Brain pericyte (primary cell): ENCODE measurements at regions not wholly inside any gene's neighbourhood (a gene's known extent, or its start where the extent isn't known, plus 50 kb on each side); places are given as distances from the start of the nearest gene placed in this dataset.
"Not testable (repeated sequence)": the region's sequence is repeated elsewhere in the genome, so short reads cannot be mapped to it uniquely, and the experiment has no call there.

Source experiments
- DNase-seq: peaks from one replicate; pipeline ENCODE4 v3.0.0-alpha.2; 2012; ENCODE audit warnings: low read depth, low spot score

- no peak for DNase-seq
Measured at GRCh38 chr20:60751826-60752225, 500.2 kb upstream of the CDH4 start.

DNA sequence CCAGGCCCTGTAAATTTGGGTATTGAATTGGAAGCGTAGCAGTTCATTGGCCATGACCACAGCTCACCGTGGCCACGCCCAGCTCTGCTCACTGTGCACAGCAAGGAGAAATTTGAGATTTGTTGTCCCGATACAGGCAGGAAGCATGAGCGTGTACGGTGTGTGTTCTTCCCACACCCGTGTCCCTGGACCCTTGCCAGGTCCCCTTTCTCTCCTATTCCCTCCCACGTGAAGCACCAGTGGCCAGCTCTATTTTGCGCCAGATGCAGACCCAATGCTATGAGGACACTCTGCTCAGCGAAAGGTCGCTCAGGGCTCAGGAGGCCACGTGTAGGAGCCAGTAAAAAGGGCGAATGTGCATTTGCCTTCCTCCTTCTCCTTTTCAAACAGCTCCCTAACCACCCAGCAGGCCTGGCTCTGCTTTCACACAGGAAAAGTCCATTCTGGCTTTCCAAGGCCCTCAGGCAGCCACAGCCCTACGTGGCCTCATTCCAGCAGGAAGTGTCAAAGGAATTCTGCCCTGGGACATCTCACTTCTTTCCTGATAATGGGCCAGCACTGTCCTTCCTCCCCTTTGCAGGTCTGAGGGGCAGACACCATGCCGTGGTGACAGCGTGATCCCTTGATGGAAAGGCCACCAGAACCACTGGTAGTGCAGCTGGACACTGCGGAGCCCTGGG is 499.2 kb upstream of the CDH4 start:
- no peak for DNase-seq

DNA sequence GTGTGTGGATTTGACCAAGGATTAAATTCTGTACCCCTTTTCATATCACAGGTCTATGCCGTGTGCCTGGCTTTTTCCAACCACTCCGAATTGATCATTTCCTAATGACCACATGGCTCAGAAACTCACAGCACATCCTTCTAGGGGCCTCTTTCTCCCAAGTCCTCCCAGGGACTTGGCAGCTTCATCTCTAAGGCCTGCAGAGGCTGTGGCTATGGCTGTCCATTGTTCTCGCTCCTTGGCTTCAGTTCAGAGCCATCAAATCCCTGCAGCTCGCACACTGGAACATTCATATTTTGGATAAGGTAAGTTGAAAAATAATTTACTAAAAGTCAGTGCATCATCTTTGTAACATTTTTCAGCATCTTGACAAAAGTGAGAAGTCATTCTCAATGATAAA is 497.2 kb upstream of the CDH4 start:
- DNase-seq, result no peak

GRCh38 chr20:60759651-60760050 is 492.4 kb upstream of the CDH4 start:
- DNase-seq, result no peak

DNA sequence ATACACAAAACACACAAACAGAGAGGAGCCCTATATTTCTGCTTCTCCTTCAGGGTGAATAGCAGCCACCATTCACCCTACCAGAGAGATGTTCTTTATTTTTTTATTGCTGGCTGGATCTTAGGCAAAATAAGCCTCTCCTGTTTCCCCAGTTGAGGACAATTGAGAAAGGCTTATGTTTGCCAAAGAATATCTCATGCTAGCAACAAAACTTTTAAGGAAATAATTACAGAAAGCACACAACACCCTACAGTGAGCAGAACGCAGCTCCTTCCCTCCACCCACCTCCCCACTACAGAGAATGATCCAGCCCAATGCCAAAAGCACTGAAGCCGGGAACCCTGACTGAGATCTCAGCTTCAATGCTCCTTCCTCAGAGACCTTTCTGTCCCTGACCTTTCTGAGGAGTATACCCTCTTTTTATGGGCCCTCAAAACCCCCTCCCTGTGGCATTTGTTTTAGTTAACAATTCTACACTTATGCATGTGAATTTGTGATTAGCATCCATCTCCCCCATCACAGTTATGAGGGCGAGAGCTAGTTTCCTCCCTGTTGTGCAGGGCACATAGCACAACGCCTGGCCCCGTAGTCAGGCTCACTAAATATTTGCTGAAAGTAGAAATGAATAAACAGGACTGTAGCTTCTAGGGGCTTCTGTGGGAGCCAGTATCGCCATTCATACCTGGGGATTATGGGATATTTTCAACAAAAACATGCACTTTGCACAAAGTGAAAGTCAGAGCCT is 491.6 kb upstream of the CDH4 start:
- no peak for DNase-seq

GRCh38 chr20:60761056-60761455 is 491.0 kb upstream of the CDH4 start:
- no peak for DNase-seq

- DNase-seq, result no peak
Measured at GRCh38 chr20:60762386-60762785, 489.7 kb upstream of the CDH4 start.

DNA sequence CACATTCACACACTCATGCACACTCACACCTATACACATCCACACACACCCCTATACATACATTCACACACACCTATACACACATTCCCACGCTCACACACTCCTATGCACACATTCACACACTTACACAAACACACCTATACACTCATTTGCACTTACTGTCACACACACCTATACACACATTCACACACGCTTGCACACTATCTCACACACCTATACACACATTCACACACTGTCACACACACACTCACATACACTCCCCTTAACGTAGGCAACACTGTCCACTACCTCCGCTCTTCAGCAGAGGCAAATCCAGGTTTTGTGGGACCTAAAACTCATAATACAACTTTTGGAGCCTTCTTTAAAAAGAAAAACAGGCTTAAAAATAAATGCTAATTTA is 487.7 kb upstream of the CDH4 start:
- no peak for DNase-seq

- no peak for DNase-seq
Measured at GRCh38 chr20:60764771-60765170, 487.3 kb upstream of the CDH4 start.

DNA sequence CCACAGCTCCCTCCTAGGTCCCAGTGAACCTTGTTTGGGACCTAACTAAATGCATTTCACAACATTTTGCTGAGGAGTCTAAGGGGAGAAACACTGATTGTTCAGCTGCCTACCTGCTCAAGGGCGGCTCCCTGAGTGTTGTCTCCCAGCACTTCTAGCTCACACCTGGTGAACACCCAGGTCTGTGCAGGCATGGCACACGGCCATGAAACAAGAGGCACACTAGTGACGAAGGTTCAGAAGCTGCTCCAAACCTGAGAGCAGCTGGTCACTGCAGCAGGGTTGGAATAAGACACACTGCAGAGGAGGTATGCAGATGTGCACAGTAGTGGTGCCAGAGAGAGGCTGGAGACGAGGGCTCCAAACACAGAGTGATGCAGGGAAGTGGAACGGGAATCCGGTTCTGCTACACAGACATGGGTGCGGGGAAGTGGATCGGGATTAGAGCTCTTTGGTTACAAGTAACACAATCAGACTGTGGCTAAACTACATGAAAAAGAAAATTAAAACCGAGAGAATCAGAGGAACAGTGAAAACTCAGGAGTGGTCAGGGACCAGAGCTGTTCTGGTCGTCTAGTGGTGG is 486.1 kb upstream of the CDH4 start:
- DNase-seq, result no peak

DNA sequence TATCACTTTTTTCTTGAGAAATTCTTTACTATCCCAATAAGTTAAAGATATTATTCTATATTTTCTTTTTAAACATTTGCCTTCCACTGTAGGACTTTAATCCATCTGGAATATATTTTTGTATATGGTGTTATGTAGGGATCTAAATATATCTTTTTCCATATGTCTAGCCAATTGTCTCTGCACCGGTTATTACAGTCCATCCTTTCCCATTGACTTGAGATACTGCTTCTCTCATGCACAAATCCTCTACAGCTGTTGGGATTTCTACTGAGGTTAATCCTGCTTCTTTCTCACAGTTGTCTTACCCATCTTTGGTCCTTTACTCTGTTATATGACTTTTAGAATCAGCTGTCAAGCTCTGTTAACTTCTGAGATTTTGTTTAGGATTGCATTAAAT is 483.8 kb upstream of the CDH4 start:
- DNase-seq, result no peak

- no peak for DNase-seq
Measured at GRCh38 chr20:60780388-60781025, 471.6 kb upstream of the CDH4 start.

DNA sequence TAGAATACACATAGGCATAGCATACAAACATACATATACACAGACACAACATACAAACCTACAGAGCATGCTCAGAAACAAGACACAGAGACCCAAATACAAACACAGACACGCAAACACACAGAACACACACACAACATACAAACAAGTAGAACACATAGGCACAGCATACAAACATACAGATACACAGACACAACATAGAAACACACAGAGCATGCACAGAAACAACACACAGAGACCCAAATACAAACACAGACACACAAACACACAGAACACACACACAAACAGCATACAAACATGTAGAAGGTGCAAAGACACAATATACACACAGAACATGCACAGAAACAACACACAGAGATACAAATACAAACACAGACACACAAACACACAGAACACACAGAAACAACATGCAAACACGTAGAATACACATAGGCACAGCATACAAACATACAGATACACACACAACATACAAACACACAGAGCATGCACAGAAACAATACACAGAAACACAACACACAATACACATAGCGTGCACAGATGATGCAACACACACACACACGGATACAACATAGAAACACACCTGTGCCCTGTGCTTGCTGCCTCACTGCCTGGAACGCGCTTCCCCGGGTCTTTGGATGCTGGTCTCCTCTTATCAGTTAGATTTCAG is 469.0 kb upstream of the CDH4 start:
- DNase-seq, result no peak

DNA sequence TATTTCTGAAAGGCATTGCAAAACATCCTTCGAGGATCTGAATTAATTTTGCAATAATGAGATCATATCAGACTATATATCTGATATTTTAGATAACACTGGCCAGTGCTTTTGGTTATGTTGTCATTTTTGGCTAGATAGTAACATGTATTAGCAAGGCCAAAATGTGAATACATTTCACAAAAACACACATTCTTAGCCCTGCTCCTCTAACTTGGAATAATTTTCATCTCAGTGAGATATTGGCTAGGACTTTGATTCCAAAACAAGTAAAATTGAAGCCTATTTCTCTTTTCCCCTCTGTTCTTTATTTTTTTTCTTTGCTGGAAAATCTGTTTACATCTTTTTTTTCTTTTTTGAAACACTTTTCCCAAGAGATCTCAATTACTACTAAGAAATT is 466.8 kb upstream of the CDH4 start:
- no peak for DNase-seq

DNA sequence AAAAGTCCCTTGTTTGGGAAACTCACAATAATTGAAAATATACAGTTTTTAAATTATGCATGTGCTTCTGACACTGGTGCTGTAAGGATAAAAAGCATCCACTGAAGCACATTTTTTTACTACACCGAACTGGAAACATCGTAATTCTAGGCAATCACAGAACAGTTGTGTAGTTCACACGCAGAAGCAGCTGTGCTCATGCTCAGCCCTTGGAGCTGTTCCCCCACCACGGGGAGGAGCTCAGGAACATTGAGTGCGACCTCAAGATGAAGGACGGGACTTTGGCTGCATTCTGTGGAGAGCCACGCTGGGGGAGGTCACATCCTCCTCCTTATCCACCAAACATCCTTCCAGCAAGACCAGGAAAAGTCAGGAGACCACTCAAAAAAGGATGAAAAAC is 466.3 kb upstream of the CDH4 start:
- no peak for DNase-seq

DNA sequence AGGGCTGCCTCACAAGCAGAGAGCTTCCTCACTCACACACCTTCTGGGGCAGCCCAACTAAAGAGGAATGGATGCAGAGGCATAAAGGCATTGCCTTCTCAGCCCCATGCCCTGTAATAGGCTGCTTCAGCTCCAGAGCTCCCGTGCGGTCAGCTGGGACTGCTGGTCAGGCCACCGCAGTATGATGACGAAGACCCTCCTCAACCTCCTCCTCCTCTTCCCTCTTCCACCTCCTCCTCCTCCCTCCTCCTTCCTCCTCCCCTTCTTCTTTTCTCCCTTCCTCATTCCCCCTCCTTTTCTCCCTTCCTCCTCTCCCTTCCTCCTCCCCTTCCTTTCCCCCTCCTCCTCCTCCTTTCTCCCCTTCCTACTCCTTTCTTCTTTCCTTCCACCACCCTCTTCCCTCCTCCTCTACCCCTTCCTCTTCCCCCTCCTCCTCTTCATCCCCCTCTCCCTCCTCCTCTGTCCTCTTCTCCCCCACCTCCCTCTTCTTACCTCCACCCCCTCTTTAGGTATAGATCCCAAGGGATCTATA is 465.3 kb upstream of the CDH4 start:
- DNase-seq, result no peak

DNA sequence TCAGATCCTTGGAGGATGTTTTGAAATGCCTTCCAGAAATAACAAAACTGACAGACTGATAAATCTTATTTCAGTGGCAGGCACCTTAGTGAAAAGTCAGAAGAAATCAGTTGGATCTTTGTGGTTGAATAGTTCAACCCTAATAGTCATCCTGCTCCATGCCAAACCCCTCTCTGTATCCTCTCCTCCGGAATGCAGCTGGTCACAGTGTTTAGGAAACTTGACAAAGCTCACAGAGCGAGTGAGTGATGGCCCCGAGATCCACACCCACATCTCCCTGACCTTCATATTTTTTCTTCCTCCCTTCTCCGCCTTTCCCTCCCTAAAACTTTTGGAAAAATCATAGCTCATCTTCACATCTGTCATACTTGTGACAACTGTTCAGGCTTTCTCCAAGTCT is 464.8 kb upstream of the CDH4 start:
- DNase-seq, result no peak

- no peak for DNase-seq
Measured at GRCh38 chr20:60788070-60788469, 464.0 kb upstream of the CDH4 start.

GRCh38 chr20:60789399-60789798 is 462.7 kb upstream of the CDH4 start:
- no peak for DNase-seq

DNA sequence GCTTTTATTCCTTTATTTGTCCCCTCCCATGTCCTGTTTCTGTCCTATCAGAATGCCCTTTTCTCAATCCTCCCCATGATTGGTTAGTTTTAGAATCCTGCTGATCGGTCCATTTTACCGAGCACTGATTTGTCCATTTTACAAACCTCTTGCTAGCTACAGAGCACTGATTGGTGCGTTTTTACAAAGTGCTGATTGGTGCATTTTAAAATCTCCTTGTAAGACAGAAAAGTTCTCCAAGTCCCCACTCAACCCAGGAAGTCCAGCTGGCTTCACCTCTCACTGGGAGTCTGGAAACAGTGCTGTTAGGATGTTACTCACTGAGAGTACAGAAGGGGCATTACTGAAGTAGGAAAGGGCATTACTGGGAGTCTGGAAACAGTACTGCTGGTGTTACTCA is 461.7 kb upstream of the CDH4 start:
- DNase-seq, result not testable (repeated sequence)

GRCh38 chr20:60791823-60792222 is 460.2 kb upstream of the CDH4 start:
- no peak for DNase-seq

DNA sequence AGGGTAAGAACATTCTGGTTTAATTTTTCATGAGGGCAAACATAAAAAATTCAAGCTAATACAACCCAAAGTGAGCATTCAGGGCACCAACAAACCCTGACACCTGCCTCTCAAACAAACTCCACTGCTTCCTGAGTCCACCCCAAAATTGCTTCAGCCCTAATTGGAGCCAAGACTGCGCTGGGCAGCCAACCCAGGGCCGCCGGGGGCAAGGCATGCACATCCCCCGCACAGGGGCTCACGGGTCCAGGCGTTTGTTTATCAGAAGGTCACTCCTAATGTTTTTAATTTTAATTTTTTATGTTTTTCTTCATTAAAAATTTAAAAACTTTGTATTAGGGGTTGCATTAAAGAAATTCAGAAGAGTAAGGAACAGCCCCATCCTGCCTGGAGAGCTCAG is 459.1 kb upstream of the CDH4 start:
- no peak for DNase-seq
